ENCODE measurements at regions not wholly inside any gene's neighbourhood (a gene's known extent, or its start where the extent isn't known, plus 50 kb on each side); places are given as distances from the start of the nearest gene placed in this dataset.

DNA sequence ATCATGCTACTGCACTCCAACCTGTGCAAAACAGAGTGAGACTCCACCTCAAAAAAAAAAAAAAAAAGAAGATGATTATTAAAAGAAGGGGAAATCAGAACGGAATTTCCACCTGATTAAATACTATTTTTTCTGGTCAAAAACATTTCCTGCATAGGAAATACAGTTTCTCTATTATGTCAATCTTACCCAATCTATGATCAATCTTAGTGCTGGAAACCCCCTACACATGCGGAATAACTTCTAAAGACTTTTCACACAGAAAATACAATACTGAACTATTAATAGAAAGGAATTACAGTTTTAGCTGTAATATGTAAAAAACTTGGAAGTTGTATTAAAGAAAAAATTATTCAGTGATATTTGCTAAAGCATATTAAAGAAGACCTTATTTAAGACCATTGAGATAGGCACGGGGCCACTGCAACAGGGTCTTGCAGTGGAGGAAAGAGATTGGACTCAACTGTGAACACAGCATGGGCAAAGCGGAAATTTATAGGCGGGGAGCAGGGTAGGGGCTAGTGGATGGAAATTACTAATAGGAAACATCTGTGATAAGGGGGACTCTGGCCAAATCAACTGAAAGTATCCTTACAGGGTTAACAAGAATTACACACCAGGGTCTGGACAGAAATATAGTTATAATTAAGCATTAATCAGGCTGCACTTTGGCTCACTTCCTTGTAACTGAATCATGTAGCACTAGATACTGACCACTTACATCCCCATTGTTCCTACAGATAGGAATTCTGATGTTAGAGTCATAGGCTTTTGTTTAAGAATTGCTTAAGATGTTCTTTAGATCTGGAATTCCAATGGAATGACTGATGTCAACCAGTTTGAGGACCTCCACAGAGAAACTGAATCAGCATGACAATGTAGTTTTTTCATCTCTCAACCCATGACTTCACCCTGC is 411.5 kb upstream of the DDI1 start:
- DNase-seq, result no peak

GRCh38 chr11:103625624-103625965 is 410.8 kb upstream of the DDI1 start:
- no peak for DNase-seq

DNA sequence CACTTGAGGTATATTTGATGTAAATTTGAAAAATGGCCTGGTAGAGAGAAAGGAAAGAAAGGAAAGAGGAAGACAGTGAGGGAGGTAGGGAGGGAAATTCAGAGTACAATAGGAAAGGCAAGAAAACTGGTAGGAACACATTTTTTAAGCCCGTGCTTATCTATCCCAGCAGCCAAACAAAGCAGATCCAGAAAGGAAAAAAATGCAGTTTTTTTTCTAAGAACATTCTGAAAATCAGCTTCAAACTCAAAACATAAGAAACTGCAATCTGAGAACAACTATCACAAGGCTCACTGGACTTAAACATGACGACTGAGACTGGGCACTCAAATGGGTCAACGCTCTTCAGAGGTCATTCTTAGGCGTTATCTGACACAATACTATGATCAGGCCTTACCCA is 408.3 kb upstream of the DDI1 start:
- no peak for DNase-seq

- DNase-seq, result no peak
These were observed 404.6 kb upstream of the DDI1 start for GRCh38 chr11:103631841-103632240.

GRCh38 chr11:103633068-103633788 is 403.2 kb upstream of the DDI1 start:
- DNase-seq, result no peak

DNA sequence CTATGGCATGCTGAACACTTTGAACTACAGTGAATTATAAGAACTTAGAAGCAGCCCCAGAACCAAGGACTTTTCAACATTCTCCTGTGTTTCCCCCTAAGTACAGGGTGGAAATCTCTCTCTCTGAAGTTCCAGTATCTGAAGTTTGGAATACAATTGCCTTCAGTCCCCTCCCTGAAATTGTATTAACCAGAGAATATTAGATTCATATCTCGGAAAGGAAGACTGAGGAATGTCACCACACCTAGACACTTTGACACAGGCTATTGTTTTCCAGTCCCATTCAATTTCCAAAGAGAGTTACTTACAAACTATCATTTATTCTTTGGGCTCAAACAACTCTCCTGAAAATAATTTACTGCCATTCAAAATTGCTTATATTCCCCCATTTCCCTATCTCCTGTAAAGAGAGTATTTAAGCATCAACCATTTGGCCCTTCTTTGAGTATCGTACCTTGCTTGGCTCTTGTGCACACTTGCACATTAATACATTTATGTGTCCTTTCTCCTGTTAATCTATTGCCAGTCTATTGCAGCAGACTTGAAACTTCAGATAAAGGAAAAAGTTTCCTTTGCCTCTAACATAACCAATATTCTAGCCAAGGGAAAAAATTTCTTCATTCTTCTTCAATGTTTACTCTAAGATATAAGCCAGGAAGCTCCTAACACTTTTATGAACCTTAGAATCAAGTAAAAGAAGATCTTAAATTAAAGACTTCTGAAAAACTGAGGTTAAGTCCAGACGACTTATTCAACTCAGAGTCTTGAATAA is 402.4 kb upstream of the DDI1 start:
- no peak for DNase-seq

DNA sequence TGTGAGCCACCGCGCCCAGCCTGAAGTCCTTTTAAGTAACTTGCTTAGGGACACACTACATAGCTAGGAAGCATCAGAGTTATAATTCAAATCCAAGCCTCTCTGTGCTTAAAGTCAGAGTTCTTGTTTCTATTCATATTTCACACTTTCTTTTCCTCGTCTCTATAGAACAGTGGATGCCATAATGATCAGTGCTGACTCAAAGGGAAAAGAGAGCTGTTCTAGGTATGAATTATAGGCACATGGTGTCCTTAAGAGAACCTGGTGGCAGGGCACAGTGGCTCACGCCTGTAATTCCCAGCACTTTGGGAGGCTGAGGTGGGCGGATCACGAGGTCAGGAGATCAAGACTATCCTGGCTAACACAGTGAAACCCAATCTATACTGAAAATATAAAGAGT is 400.2 kb upstream of the DDI1 start:
- no peak for DNase-seq

DNA sequence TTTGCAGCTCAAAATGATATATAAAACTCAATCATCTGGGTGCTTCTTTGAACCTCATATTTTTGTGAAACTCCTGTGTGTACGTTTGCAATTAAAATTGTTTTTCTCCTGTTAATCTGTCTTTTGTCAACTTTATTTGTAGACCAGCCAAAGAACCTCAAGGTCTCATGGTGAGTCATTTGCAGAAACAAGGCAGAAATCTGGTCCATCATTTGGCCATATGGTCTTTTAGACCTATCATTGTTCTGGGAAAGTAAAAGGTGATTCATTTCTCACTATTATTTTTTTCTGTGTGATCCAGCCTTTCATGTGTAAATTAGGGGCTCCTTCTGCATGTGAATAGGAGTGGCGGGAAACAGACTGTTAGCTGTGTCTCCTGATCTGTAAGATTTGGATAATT is 399.1 kb upstream of the DDI1 start:
- no peak for DNase-seq

- no peak for DNase-seq
These were observed 398.6 kb upstream of the DDI1 start for GRCh38 chr11:103637831-103638230.

- DNase-seq, result no peak
These were observed 391.8 kb upstream of the DDI1 start for GRCh38 chr11:103644676-103645075.

GRCh38 chr11:103648054-103648453 is 388.4 kb upstream of the DDI1 start:
- DNase-seq, result no peak

GRCh38 chr11:103648670-103649400 is 387.6 kb upstream of the DDI1 start:
- DNase-seq, result no peak

GRCh38 chr11:103649401-103649895 is 387.0 kb upstream of the DDI1 start:
- DNase-seq, result no peak

DNA sequence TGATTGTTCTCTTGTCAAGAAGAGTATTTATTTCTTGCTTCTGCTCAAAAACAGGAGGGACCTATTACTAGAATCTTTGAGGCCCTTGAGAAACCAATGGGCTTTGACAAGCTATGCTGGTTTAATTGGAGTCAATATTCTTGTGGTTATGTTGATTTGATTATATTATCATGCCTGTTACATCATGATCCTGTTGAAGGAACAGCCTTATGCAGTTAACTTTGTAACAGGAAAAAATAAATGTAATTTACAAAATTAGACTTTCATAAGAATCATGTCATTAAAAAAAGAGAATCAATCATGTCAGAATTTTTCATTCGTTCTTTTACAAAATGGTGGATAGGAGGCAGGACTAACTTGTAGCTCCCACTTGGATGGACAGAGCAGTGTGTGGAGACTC is 386.1 kb upstream of the DDI1 start:
- no peak for DNase-seq

DNA sequence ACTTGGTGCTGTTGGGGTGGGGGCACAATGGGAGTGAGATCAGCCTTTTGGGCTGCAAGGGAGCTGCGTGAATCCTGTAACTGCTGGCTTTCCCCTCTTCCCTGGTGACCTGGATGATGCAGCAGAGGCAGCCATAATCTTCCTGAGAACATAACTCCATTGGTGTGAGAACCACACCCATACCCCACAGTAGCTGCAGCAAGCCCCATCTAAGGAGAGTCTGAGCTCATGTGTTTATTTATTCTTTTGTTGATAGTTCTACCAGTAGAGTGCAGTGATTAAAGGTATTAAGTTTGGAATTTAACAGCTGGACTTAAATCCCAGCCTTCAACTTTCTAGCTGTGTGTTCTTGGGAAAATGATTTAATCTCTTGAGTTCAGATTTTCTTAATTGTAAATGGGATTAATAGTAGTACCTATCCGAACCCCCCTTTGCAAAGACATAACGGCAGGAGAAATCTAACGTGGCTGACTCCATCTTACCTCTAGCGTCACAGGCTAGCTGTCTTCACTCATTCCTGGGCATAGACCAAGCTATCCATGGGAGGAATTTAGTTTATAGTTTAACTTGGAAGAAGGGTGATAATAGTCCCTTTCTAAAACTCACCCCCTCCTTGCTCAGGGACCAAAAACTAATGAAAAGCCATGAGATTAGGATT is 385.0 kb upstream of the DDI1 start:
- DNase-seq, result no peak

GRCh38 chr11:103652013-103652412 is 384.4 kb upstream of the DDI1 start:
- no peak for DNase-seq

DNA sequence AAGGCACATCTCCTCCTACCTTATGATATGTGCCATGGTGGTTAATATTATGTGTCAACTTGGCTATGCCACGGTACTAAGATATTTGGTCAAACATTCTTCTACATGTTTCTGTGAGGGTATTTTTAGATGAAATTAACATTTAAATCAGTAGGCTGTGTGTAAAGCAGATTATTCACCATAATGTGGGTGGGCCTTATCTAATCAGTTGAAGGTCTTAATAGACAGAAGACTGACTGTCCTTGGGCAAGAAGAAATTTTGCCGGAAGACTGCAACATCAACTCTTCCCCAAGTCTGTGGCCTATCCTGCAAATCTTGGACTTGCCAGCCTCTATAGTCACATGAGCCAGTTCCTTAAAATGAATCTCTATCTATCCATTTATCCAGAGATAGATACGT is 380.1 kb upstream of the DDI1 start:
- DNase-seq, result no peak

DNA sequence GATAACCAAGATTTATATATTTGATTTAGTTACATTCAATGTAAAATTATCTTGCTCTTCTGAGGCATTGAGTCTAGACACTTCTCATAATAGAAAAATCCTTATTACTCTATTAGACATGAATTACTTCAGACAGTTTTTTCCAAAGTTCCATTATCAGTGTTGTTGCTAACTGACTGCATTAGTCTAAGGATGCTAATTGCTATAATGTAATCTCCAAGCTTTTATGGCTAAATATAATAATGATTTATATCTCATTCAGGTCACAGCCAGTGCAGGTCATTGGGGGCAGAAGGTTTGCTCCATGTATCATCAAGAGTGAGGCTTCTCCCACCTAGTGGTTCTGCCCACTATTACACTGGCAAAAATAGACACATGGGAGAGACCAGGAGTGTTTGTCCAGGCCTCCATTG is 377.2 kb upstream of the DDI1 start:
- no peak for DNase-seq

DNA sequence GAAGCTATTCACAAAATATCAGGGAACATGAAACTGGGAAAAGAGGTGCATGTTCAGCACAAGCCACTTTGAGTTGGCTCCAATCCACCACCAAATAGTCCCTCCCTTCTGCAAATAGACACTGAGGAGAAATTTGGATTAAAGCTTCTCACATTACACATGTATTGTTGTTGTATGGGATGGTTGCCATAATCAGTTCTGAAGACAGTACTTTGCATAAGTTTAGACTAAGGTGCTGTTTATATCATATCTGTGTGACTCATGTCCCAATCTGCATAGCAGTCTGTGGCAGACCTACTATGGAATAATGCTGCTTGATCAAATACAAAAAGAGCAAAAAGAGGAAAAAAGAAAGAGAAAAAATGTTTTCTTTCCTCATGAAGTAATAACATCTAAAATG is 376.7 kb upstream of the DDI1 start:
- DNase-seq, result no peak

DNA sequence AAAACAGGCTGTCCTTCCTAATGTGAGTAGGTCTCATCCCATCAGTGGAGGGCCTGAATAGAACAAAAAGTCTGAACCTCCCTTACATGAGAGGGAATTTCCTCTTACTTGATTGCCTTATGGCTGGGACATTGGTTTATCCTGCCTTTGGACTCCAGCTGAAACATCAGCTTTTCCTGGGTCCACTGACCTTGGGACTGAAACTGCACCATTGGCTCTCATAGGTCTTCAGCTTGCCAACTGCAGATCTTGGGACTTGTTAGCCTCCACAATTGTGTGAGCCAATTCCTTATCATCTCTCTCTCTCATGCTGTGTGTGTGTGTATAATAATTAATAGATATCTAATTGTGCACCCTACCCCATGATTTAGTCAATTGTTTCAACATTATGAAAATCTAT is 375.3 kb upstream of the DDI1 start:
- no peak for DNase-seq

- DNase-seq, result no peak
These were observed 374.4 kb upstream of the DDI1 start for GRCh38 chr11:103661991-103662390.

DNA sequence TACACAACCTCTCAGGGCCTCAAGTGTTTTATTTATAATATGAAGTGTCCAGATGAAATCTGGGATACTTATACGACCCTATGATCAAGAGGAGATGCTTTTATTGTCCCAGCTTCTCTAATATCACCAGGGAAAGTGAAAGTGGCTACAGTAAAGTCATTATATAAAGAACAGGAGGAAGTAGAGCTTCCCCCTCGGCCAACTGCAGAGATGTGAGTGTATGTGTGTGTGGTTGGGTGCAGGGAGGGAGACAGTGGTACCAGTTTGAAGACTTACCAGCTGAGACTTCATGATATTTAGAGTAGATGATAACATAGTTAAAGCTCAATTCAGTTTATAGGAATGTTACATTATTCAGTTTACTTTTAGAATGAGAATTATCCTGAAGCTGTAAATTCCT is 373.6 kb upstream of the DDI1 start:
- no peak for DNase-seq

Measured in hippocampal formation (tissue), 2 donors.